GM21526 (cell line): ENCODE measurements at regions not wholly inside any gene's neighbourhood (a gene's known extent, or its start where the extent isn't known, plus 50 kb on each side); places are given as distances from the start of the nearest gene placed in this dataset.

Source experiments
- ATAC-seq: cut with Tn5 transposase; IDR thresholded peaks from one replicate; pipeline ENCODE4 v1.9.1; 2021; ENCODE audit warnings: moderate library complexity; ENCODE audit not compliant: unreplicated experiment, low FRiP score

DNA sequence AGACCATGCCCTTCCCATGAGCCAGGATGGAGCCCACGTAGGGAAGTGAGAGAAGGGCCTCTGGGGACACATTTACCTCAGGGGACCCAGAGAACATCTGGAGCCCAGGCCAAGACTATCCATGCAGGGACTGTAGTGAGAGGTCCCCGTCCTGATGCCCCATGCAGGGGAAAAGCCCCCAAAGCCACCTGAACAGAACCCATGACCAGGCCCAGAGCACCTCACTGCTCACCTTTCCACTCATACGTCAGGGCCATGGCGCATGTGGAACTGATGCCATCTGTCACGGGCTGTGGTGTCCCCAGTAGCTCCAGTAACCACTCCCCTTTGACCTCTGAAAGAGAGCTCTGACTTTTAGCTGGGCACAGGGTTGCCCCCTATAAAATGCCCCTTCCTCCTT, 106.5 kb upstream of the TEX51 start:
- no peak for ATAC-seq

- no peak for ATAC-seq
Observed at GRCh38 chr2:126792993-126793392, 105.7 kb upstream of the TEX51 start.

DNA sequence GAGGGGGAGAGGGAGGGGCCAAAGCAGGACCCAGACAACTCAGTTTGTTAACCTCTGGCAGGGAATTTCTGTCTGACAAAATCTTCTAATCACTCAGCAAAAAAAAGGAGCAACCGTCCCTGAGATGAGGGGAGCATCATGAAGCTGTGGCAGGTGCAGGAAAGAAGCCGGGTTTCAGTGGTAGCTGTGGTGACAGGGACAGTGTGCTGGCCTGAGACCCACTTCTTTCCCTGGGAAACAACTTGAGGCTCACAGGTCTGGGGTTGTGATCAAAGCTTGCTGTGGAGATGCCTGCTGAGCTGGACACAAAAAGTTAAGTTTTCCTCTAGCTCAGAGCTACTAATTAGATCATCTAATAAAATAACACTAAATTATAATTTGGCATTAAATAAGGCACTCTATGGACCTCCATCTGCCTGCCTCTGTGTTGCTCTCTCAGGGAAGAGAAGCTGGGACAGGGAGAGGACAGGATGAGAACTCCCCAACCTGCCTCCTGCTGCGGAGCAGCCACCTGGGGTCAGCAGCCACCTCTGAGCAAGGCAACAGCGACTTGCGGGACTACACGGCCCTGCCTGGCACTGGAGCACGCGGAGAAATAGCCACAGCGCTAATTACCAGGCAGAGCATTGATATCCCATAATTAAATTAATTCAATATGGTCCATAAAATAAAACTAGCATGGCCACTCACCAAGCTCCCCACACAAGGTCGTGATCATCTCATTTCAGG, 104.6 kb upstream of the TEX51 start:
- ATAC-seq, result no peak

DNA sequence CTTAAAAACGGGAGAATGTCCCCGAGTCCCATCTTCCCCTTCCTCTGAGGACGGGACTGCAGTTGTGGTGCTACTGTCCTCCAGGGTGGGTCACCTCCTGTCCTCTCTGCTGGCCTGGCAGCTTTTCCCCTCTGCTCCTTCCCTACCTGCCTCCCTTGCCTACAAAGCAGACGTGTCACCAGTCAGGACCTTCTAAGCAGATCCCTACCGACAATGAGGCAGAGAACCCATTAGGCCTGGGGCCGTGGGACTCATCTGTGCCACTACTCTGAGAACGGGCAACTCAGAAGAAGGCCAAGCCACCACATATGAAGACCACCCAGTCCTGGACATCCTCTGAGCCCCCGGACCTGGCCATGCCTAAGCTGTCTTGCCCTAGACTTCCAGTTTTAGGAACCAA, 103.0 kb upstream of the TEX51 start:
- no peak for ATAC-seq

- no peak for ATAC-seq
Observed at GRCh38 chr2:126796931-126797621, 101.6 kb upstream of the TEX51 start.

DNA sequence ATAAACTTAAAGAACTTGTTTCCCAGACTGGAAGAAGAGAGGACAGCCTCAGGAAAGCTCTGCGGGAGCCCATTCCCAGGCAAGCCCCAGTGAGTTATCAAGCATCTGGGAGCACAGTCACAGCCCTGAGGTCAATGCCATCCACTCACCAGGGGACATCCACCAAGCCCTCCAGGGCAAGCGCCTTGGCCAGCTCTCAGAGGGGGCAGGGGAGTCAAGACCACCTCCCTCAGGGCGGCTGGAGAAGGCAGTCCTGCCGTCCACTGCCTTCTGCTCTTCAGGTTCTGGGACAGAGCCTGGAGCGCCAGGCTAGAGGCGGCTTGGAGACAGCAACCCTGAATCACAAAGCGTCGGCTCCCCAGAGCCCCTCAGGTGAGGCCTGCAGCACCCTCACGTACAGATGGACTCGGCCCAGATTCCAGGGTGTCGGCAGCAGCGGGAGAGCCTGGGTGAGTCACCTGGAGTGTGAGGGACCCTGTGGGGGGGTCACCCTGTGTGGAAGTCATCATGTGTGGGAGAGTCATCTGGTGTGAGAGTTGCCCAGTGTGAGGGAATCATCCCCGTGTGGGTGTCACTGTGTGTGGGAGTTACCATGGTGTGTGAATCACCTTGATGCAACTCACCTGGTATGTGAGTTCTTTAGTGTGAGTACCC, 100.9 kb upstream of the TEX51 start:
- ATAC-seq, result no peak

DNA sequence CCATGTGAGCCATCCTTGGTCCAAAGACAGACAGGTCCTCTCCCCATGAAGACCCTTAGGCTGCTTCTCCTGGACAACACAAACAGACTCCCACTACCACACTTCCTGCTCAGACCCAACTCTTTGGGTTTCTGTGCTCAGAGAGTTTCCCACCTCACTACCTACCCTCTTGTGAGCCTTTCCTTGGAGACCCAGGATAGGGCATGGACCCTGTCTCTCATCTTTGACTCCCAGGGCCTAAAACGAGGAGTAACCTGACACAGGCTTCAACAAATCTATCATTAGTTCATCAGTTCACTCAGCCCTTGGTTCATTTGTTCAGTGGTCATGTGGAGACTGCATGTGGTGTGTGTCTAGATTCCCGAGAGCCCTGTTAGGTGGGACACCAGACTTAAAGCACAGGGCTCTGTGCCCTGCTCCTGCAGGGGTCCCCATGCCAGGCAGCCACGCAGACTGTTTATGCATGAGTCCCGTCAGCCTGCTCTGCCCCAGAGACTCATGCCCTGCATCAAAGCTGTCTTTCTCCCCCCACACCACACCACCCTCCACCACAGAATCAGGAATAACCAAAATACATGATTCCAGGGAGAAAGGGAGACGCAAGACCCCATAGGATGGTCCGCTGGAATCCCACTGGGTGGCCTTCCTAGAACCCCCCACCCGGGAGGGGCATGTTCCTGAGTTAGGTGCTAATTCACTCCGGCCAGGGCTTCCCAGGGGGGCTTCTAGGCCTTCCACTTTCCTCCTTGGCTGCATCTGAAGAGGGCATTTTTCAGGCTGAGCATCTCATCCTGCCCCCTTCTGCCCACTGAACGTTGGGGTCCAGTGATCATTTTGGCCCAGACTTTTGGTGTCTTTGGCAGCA, 100.2 kb upstream of the TEX51 start:
- ATAC-seq, result no peak

DNA sequence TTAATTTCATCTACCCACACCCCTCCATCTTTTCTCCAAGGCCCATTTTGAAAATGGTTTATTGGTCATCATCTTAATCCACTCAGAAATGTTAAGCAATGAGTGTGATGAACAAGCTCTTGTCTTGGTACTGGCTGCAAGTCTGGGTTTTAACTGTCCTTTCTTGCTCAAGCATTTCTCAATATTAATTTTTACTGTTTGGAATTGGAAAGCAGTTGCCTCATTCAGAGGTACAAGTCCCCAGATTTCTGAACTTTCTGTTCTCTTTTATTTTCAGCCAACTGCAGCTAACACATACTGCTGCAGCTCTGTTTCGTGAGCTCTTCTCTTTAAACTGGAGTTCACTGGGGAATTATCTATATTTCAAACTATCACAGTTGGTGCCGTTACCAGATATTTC, 99.4 kb upstream of the TEX51 start:
- no peak for ATAC-seq

- ATAC-seq, result no peak
Observed at GRCh38 chr2:126801473-126801872, 97.2 kb upstream of the TEX51 start.

DNA sequence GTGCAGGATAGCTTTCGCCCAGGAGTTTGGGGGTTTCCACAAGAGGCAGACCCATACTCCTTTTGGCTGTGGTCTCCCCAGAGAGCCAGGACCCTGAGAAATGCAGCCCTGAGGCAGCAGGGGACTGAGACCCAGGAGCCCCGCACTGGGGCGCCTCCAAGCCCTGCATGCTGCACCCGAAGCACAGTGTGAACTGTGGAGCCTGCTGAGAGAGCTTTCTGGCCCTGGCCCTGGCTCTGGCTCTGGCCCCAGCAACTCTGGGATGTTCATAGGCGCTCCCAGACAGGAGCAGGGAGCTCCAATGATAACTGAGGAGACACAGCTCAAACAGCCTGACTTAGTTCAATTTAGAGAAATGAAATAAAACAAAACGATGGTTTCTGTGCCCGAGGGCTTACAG, 96.4 kb upstream of the TEX51 start:
- ATAC-seq, result no peak

DNA sequence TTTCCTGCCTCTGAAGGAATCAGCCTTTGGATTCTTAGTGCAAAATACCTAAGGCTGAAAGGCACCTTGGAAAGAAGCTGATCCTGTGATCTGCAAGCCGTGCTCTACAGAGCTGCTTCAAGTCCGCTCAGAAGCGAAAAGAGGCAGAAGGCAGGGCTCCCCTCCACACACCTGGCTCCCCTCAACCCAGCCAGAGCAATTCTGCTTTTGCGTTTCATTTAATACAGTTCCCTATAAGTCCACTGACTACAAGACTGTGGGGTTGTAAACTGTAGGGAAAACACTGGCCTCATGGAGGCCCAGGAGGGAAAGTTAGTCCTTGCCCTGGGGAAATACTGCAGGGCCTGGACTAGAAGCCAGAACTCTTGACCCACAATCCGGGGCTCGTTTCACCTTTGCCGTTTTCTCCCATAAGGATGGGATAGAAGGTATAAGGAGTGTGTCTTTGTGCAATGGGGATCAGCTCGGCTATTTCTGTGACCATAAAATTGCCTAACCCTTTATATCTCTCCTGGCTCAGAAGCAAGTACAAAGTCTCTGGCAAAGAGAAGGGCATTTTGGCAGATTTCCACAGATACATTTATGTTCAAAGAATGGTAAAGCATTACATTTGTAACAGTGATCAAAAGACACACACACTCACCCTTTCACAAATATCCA, 95.8 kb upstream of the TEX51 start:
- ATAC-seq, result no peak

DNA sequence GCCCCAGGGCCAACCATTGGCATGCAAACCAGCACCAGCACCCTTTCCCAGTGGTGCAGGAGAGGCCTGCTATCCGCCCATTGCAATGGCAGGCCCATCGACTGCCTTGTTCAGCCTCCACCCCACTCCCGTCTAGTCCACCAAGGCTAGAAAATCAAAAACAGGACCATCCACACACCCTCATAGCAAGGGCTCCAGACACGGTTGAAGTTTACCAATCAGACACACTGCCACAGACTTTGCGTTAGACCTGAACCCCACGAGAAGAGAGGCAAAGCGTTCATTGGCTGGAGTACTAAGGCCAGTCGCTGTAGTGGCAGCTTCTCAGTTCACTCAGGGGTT, 95.3 kb upstream of the TEX51 start:
- no peak for ATAC-seq

- ATAC-seq, result no peak
Observed at GRCh38 chr2:126804347-126804746, 94.3 kb upstream of the TEX51 start.

DNA sequence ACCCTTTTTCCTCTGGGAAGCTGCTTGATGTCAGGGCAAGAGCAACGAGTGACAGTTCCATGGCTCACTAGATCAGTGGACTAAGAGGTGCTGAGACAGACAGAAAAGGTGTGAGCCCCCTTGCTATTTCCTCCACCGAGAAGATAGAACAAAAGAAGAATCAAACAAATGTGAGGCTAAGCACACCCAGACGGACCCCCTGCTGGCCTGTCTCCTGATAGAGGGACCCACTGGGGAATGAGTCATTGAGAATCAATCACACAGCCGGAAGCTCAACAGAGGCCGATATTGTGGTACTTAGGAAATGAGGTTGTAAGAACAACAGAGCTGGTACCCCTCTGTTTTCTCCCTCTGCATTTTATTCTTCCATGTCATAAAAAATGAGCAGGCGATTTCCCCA, 89.8 kb upstream of the TEX51 start:
- ATAC-seq, result no peak

GRCh38 chr2:126809340-126809739, 89.3 kb upstream of the TEX51 start:
- ATAC-seq, result no peak

- ATAC-seq, result no peak
Observed at GRCh38 chr2:126810001-126810400, 88.7 kb upstream of the TEX51 start.

- no peak for ATAC-seq
Observed at GRCh38 chr2:126811101-126811500, 87.6 kb upstream of the TEX51 start.

DNA sequence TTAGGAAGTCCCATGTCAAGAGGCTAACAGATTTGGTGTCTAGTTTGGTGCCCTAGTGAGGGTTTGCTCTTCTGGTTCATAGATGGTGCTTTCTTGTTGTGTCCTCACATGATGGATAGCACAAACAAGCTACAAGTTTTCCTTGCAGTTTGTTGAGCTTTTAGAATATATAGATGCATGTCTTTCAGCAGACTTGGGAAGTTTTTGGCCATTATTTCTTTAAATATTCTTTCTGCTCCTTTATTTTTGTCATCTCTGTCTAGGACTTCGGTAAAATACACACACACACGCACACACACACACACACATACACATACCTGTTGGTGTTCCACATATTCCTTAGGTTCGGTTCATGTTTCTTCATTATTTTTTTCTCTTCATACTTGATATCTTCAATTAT, 81.5 kb upstream of the TEX51 start:
- no peak for ATAC-seq

- ATAC-seq, result no peak
Observed at GRCh38 chr2:126822115-126822514, 76.6 kb upstream of the TEX51 start.

DNA sequence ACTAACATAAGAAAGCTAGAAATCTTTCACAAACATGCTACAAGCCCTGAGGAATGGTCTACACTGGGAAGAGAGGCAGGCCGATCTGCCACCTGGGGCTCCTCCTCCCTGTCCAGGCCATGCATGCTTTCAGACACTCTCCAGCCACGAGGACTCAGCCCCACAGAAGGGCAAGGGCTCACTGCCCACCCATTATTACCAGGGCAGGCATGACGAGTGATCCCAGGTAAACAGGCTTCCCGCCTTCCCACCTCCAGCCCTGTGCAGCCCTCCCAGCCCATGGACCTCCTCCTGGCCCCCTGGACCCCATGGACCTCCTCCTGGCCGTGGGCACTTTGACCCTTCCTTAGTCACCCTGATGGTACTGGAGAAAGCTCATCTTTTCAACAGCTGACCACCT, 75.8 kb upstream of the TEX51 start:
- no peak for ATAC-seq

DNA sequence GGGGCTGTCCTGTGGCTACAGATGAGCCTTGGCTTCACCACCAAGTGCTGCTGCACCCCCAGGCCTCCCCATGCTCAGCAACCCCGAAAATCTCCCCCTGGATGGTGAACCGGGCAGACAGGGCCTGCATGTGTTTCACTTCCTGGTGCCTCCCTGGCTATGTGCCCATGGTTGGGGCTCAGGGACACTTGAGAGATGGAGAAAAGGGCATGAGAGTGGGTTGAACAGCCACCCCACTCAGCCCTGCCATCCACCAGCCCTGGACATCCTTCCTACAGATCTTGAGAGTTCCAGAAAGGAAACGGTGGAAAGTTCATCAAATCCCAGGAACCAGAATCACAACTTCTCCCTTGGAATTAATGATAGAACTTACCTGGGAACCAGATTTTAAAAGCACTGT, 74.7 kb upstream of the TEX51 start:
- ATAC-seq, result no peak
